Chondrocyte (in vitro differentiated cells): ENCODE measurements at regions not wholly inside any gene's neighbourhood (a gene's known extent, or its start where the extent isn't known, plus 50 kb on each side); places are given as distances from the start of the nearest gene placed in this dataset.

Experiments used
- DNase-seq: peaks from one replicate; pipeline ENCODE4 v3.0.0; 2021; ENCODE audit warnings: mixed read lengths, low spot score
- H3K27ac Mint-ChIP-seq: one replicate; pipeline ENCODE4 v1.8.0; 2021; ENCODE audit warnings: mild to moderate bottlenecking, moderate library complexity, mixed read lengths; ENCODE audit not compliant: unreplicated experiment
- H3K27me3 Mint-ChIP-seq: 2 replicates; pipeline ENCODE4 v1.8.0; 2021; ENCODE audit warnings: low read depth, mixed read lengths
- H3K36me3 Mint-ChIP-seq: 2 replicates; pipeline ENCODE4 v1.8.0; 2021; ENCODE audit warnings: low read depth, mixed read lengths
- H3K4me1 Mint-ChIP-seq: 2 replicates; pipeline ENCODE4 v1.8.0; 2021; ENCODE audit warnings: low read depth, mild to moderate bottlenecking, mixed read lengths
- H3K4me3 Mint-ChIP-seq: one replicate; pipeline ENCODE4 v1.8.0; 2021; ENCODE audit warnings: mild to moderate bottlenecking, moderate library complexity, mixed read lengths; ENCODE audit not compliant: unreplicated experiment
- H3K9me3 Mint-ChIP-seq: 2 replicates; pipeline ENCODE4 v1.8.0; 2021; ENCODE audit warnings: low read depth, mixed read lengths
- CTCF ChIP-seq: fragments of 200-600 bp; sonication (generic); IDR thresholded peaks from 2 replicates; pipeline ENCODE4 v1.5.0; 2021; ENCODE audit warnings: antibody characterized with exemption, mild to moderate bottlenecking, moderate library complexity

GRCh38 chr5:173760461-173761177 lies 127.5 kb upstream of the CPEB4 start:
- H3K9me3 Mint-ChIP-seq: no peaks in the 10 kb centered on the region
- H3K4me3 Mint-ChIP-seq: no peak overlapping the region
- no peak overlapping the region for H3K27ac Mint-ChIP-seq
- no peaks in the 10 kb centered on the region for H3K36me3 Mint-ChIP-seq
- H3K4me1 Mint-ChIP-seq: peaks cover 41% of the 10 kb centered on the region
- no peak for DNase-seq
- H3K27me3 Mint-ChIP-seq: no peaks in the 10 kb centered on the region
- TF ChIP-seq CTCF: no peak

DNA sequence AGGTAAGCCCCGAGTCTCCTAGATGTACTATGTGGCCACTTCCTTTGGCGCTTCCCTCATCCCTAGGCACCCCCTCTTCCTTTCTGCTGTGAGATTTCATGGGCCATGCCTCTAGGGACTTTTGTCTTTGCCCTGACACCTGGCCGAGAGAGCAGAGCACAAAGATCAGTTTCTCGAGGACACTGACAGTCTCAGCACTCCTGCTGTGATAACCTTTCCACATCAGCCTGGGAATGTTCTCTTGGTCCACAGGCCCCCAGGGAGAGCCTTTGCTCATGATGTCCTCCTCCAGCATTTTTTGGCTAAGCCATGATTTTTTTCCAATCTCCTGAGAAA lies 127.0 kb upstream of the CPEB4 start:
- TF ChIP-seq CTCF: no peak
- Mint-ChIP-seq H3K27me3 (no peaks in the 10 kb centered on the region), H3K4me1 (peaks cover 44% of the 10 kb centered on the region), H3K36me3 (no peaks in the 10 kb centered on the region), H3K4me3 (no peak overlapping the region), H3K9me3 (no peaks in the 10 kb centered on the region), H3K27ac (no peak overlapping the region)
- no peak for DNase-seq

DNA sequence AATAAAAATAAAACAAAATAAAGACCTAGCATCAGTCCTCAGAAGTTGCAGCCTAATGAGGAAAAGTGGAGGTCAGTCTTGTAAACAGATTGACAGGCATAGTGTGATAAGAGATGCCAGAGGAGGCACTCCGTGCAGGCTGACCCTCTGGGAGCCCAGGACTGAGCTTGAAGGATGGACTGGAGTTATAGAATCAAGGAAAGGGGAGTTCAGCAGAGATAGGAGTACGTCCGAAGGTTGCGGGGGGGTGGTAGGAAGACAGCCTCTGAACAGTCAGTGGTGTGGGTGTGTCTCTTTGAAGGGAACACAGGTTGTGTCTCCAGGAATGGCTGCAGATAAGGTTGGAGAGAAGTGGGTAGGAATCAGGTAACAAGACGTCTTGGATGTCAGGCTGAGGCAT lies 126.1 kb upstream of the CPEB4 start:
- Mint-ChIP-seq H3K36me3 (no peaks in the 10 kb centered on the region), H3K27ac (no peak overlapping the region), H3K4me1 (peaks cover 52% of the 10 kb centered on the region), H3K4me3 (no peak overlapping the region), H3K9me3 (no peaks in the 10 kb centered on the region), H3K27me3 (no peaks in the 10 kb centered on the region)
- no peak for DNase-seq
- no peak for TF ChIP-seq CTCF

GRCh38 chr5:173762930-173763329 lies 125.2 kb upstream of the CPEB4 start:
- DNase-seq: no peak
- Mint-ChIP-seq H3K27ac (no peak overlapping the region), H3K4me1 (peaks cover 54% of the 10 kb centered on the region), H3K9me3 (no peaks in the 10 kb centered on the region), H3K27me3 (no peaks in the 10 kb centered on the region), H3K36me3 (no peaks in the 10 kb centered on the region), H3K4me3 (no peak overlapping the region)
- no peak for TF ChIP-seq CTCF

GRCh38 chr5:173763410-173763809 lies 124.7 kb upstream of the CPEB4 start:
- Mint-ChIP-seq H3K27me3 (no peaks in the 10 kb centered on the region), H3K4me3 (no peak overlapping the region), H3K9me3 (no peaks in the 10 kb centered on the region), H3K36me3 (no peaks in the 10 kb centered on the region), H3K27ac (peak overlapping the region; percentile 95), H3K4me1 (peaks cover 54% of the 10 kb centered on the region)
- TF ChIP-seq CTCF: no peak
- no peak for DNase-seq
